Hepatocyte (in vitro differentiated cells): ENCODE measurements at regions not wholly inside any gene's neighbourhood (a gene's known extent, or its start where the extent isn't known, plus 50 kb on each side); places are given as distances from the start of the nearest gene placed in this dataset.

Experiments used
- DNase-seq: peaks from one replicate; pipeline ENCODE4 v3.0.0-alpha.2; 2016; ENCODE audit warnings: low spot score
- H2AFZ ChIP-seq: fragments of 200-600 bp; sonication (generic); 2 replicates; pipeline ENCODE4 v1.6.0; 2016; ENCODE audit warnings: antibody characterized with exemption, mild to moderate bottlenecking
- H3K27ac ChIP-seq: fragments of 200-600 bp; sonication (generic); 2 replicates; pipeline ENCODE4 v1.5.1; 2016; ENCODE audit warnings: mild to moderate bottlenecking
- H3K27me3 ChIP-seq: fragments of 200-600 bp; sonication (generic); 2 replicates; pipeline ENCODE4 v1.6.1; 2016
- H3K36me3 ChIP-seq: fragments of 200-600 bp; sonication (generic); replicated peaks from 2 replicates; pipeline ENCODE4 v1.5.1; 2016; ENCODE audit warnings: low read depth; ENCODE audit not compliant: insufficient read depth
- H3K4me1 ChIP-seq: fragments of 200-600 bp; sonication (generic); 2 replicates; pipeline ENCODE4 v1.5.1; 2016; ENCODE audit warnings: mild to moderate bottlenecking, moderate library complexity; ENCODE audit not compliant: insufficient read depth
- H3K4me2 ChIP-seq: fragments of 200-600 bp; sonication (generic); 2 replicates; pipeline ENCODE4 v1.6.0; 2016
- H3K4me3 ChIP-seq: fragments of 200-600 bp; sonication (generic); 2 replicates; pipeline ENCODE4 v1.5.1; 2016; ENCODE audit warnings: mild to moderate bottlenecking
- H3K79me2 ChIP-seq: fragments of 200-600 bp; sonication (generic); 2 replicates; pipeline ENCODE4 v1.6.0; 2017; ENCODE audit warnings: mild to moderate bottlenecking
- H3K9me2 ChIP-seq: fragments of 200-600 bp; sonication (generic); replicated peaks from 2 replicates; pipeline ENCODE4 v1.6.0; 2017; ENCODE audit warnings: mild to moderate bottlenecking; ENCODE audit not compliant: insufficient read depth
- H3K9me3 ChIP-seq: fragments of 200-600 bp; sonication (generic); 2 replicates; pipeline ENCODE4 v1.5.1; 2016; ENCODE audit warnings: low read depth, mild to moderate bottlenecking
- H4K20me1 ChIP-seq: fragments of 200-600 bp; sonication (generic); 2 replicates; pipeline ENCODE4 v1.6.0; 2016; ENCODE audit warnings: mild to moderate bottlenecking; ENCODE audit not compliant: insufficient read depth, poor library complexity, severe bottlenecking
- CTCF ChIP-seq: fragments of 200-600 bp; sonication (generic); IDR thresholded peaks from 2 replicates; pipeline ENCODE4 v1.5.1; 2016; ENCODE audit warnings: antibody characterized with exemption, mild to moderate bottlenecking; ENCODE audit not compliant: poor library complexity
- EZH2 ChIP-seq: fragments of 200-600 bp; sonication (generic); IDR thresholded peaks from 2 replicates; pipeline ENCODE4 v1.6.1; 2016; ENCODE audit warnings: antibody characterized with exemption, mild to moderate bottlenecking, borderline replicate concordance
- EZH2phosphoT487 ChIP-seq: fragments of 200-600 bp; sonication (generic); IDR thresholded peaks from one replicate; pipeline ENCODE4 v1.6.1; 2018; ENCODE audit warnings: antibody characterized with exemption, mild to moderate bottlenecking, low read depth, moderate library complexity; ENCODE audit not compliant: unreplicated experiment, severe bottlenecking
- WGBS: methylation state at CpG from one replicate; pipeline ENCODE4 v1.1.6; 2016; ENCODE audit warnings: low lambda C conversion rate; ENCODE audit errors: missing lambda C conversion rate; 5-methylcytosine and 5-hydroxymethylcytosine counted together

GRCh38 chr11:115687934-115688333, 183.7 kb upstream of the CADM1 start:
- no peak for TF ChIP-seq CTCF
- TF ChIP-seq EZH2phosphoT487 = no peak
- no peak for TF ChIP-seq EZH2
- Histone ChIP-seq H3K9me2 (no peaks in the 10 kb centered on the region), H3K4me2 (no peak overlapping the region), H3K79me2 (no peaks in the 10 kb centered on the region), H3K27ac (no peak overlapping the region), H3K4me1 (no peaks in the 10 kb centered on the region), H3K27me3 (peaks cover 9% of the 10 kb centered on the region), H4K20me1 (no peaks in the 10 kb centered on the region), H3K9me3 (no peaks in the 10 kb centered on the region), H3K36me3 (no peaks in the 10 kb centered on the region), H2AFZ (no peak overlapping the region), H3K4me3 (no peak overlapping the region)
- 11% methylated on average over 5 of the region's 5 CpGs for WGBS
- no peak for DNase-seq

- Histone ChIP-seq H3K9me3 (no peaks in the 10 kb centered on the region), H4K20me1 (no peaks in the 10 kb centered on the region), H3K27me3 (peaks cover 5% of the 10 kb centered on the region), H3K4me3 (no peak overlapping the region), H3K4me2 (no peak overlapping the region), H2AFZ (no peak overlapping the region), H3K9me2 (no peaks in the 10 kb centered on the region), H3K36me3 (no peaks in the 10 kb centered on the region), H3K27ac (no peak overlapping the region), H3K4me1 (no peaks in the 10 kb centered on the region), H3K79me2 (no peaks in the 10 kb centered on the region)
- DNase-seq = no peak
- no peak for TF ChIP-seq CTCF
- TF ChIP-seq EZH2 = no peak
- TF ChIP-seq EZH2phosphoT487 = no peak
- WGBS = 81% methylated on average over 8 of the region's 8 CpGs
Observed at GRCh38 chr11:115684699-115685098, 180.5 kb upstream of the CADM1 start.

GRCh38 chr11:115684135-115684534, 179.9 kb upstream of the CADM1 start:
- peaks cover 5% of the 10 kb centered on the region for H3K27me3 ChIP-seq
- H3K9me2 ChIP-seq = no peaks in the 10 kb centered on the region
- H3K79me2 ChIP-seq = no peaks in the 10 kb centered on the region
- 97% methylated on average over 2 of the region's 2 CpGs for WGBS
- H2AFZ ChIP-seq = no peak overlapping the region
- H3K27ac ChIP-seq = no peak overlapping the region
- no peak overlapping the region for H3K4me3 ChIP-seq
- H3K9me3 ChIP-seq = no peaks in the 10 kb centered on the region
- H3K36me3 ChIP-seq = no peaks in the 10 kb centered on the region
- no peak overlapping the region for H3K4me2 ChIP-seq
- TF ChIP-seq EZH2 (no peak), EZH2phosphoT487 (no peak), CTCF (no peak)
- no peaks in the 10 kb centered on the region for H4K20me1 ChIP-seq
- no peak for DNase-seq
- H3K4me1 ChIP-seq = no peaks in the 10 kb centered on the region

- no peaks in the 10 kb centered on the region for H3K79me2 ChIP-seq
- H3K9me3 ChIP-seq = no peaks in the 10 kb centered on the region
- H2AFZ ChIP-seq = no peak overlapping the region
- H3K27ac ChIP-seq = no peak overlapping the region
- 78% methylated on average over 3 of the region's 3 CpGs for WGBS
- no peak for DNase-seq
- TF ChIP-seq EZH2 (no peak), CTCF (no peak), EZH2phosphoT487 (no peak)
- no peaks in the 10 kb centered on the region for H4K20me1 ChIP-seq
- no peaks in the 10 kb centered on the region for H3K4me1 ChIP-seq
- no peak overlapping the region for H3K4me3 ChIP-seq
- H3K9me2 ChIP-seq = no peaks in the 10 kb centered on the region
- H3K27me3 ChIP-seq = peaks cover 5% of the 10 kb centered on the region
- H3K4me2 ChIP-seq = no peak overlapping the region
- H3K36me3 ChIP-seq = no peaks in the 10 kb centered on the region
Observed at GRCh38 chr11:115682888-115683287, 178.7 kb upstream of the CADM1 start.
